CD4-positive, alpha-beta memory T cell (primary cell): ENCODE measurements at regions not wholly inside any gene's neighbourhood (a gene's known extent, or its start where the extent isn't known, plus 50 kb on each side); places are given as distances from the start of the nearest gene placed in this dataset.

ENCODE experiments used
- CTCF ChIA-PET: fragments of 350-600 bp; sonication (Branson Sonifier 250); formaldehyde crosslinking; loops from one replicate; lab custom pipeline; 2021; ENCODE audit warnings: inconsistent platforms; ENCODE audit not compliant: partially characterized antibody; lab: Charles Lee
- POLR2A ChIA-PET: fragments of 350-600 bp; sonication (Branson Sonifier 250); formaldehyde crosslinking; loops from one replicate; lab custom pipeline; 2021; ENCODE audit not compliant: partially characterized antibody; lab: Charles Lee
- DNase-seq, 5 donors: peaks; one replicate each; pipeline versions ENCODE4 v3.0.0 to v3.0.0-alpha.2; 2020 to 2022; ENCODE audit warnings: mixed read lengths in 1 of 5
- H3K27ac ChIP-seq: one replicate; pipeline ENCODE4 v1.7.0; 2013; ENCODE audit warnings: low read depth, low read length
- H3K27me3 ChIP-seq: 2 replicates; pipeline ENCODE4 v1.7.0; 2013; ENCODE audit warnings: mild to moderate bottlenecking, low read length, moderate library complexity; ENCODE audit not compliant: insufficient read depth
- H3K36me3 ChIP-seq: 2 replicates; pipeline ENCODE4 v1.7.0; 2013; ENCODE audit warnings: mild to moderate bottlenecking, low read length, moderate library complexity; ENCODE audit not compliant: insufficient read depth
- H3K4me1 ChIP-seq: 2 replicates; pipeline ENCODE4 v1.7.0; 2013; ENCODE audit warnings: mild to moderate bottlenecking, low read length, moderate library complexity; ENCODE audit not compliant: insufficient read depth
- H3K4me3 ChIP-seq, 2 donors: one replicate each; pipeline ENCODE4 v1.7.0; 2013; ENCODE audit warnings: low read length in 2 of 2, mild to moderate bottlenecking in 1 of 2
- H3K9me3 ChIP-seq, 2 donors: one replicate each; pipeline ENCODE4 v1.7.0; 2013; ENCODE audit warnings: low read length in 2 of 2, control low read depth in 1 of 2; ENCODE audit not compliant: control insufficient read depth in 1 of 2
- H3K27ac Mint-ChIP-seq, 7 donors: one replicate each; pipeline ENCODE4 v1.8.0; 2020 to 2021; ENCODE audit warnings: mixed read lengths in 7 of 7, mild to moderate bottlenecking in 6 of 7, inconsistent platforms in 3 of 7, moderate library complexity in 3 of 7
- H3K27me3 Mint-ChIP-seq, 2 donors: one replicate each; pipeline ENCODE4 v1.8.0; 2020 to 2021; ENCODE audit warnings: mixed read lengths in 2 of 2
- H3K36me3 Mint-ChIP-seq, 2 donors: one replicate each; pipeline ENCODE4 v1.8.0; 2020 to 2021; ENCODE audit warnings: mixed read lengths in 2 of 2, inconsistent platforms in 1 of 2, mild to moderate bottlenecking in 1 of 2
- H3K4me1 Mint-ChIP-seq, 4 donors: one replicate each; pipeline ENCODE4 v1.8.0; 2020 to 2021; ENCODE audit warnings: mixed read lengths in 4 of 4, mild to moderate bottlenecking in 1 of 4
- H3K4me3 Mint-ChIP-seq, 8 donors: one replicate each; pipeline ENCODE4 v1.8.0; 2020 to 2021; ENCODE audit warnings: mixed read lengths in 8 of 8, mild to moderate bottlenecking in 7 of 8, moderate library complexity in 6 of 8, inconsistent platforms in 3 of 8
- H3K9me3 Mint-ChIP-seq, 8 donors: one replicate each; pipeline ENCODE4 v1.8.0; 2020 to 2021; ENCODE audit warnings: mixed read lengths in 8 of 8, mild to moderate bottlenecking in 5 of 8, inconsistent platforms in 3 of 8, moderate library complexity in 1 of 8
- intact Hi-C: fragments of 100-400 bp; cut with micrococcal nuclease; formaldehyde crosslinking; loops from one replicate; pipeline ENCODE4 v1.15.1; 2023

- no peak for DNase-seq
- Histone ChIP-seq H3K36me3 (no peaks in the 10 kb centered on the region), H3K4me3 (no peak overlapping the region), H3K27ac (no peak overlapping the region), H3K9me3 (no peaks in the 10 kb centered on the region), H3K4me1 (no peaks in the 10 kb centered on the region), H3K27me3 (no peaks in the 10 kb centered on the region)
- Mint-ChIP-seq H3K4me1 (no peaks in the 10 kb centered on the region), H3K36me3 (no peaks in the 10 kb centered on the region), H3K27me3 (peaks cover 0 to 3% of the 10 kb centered on the region in 2 donors), H3K27ac (no peak overlapping the region), H3K9me3 (peaks cover 0 to 14% (median 8%) of the 10 kb centered on the region in 8 donors), H3K4me3 (no peak overlapping the region)
- ChIA-PET POLR2A (no interaction called here), CTCF (no interaction called here)
- intact Hi-C loops, result no loop called here
Observed at GRCh38 chr5:3348576-3349535, 246.8 kb upstream of the IRX1 start.

- Histone ChIP-seq H3K36me3 (no peaks in the 10 kb centered on the region), H3K4me3 (no peak overlapping the region), H3K4me1 (no peaks in the 10 kb centered on the region), H3K27me3 (no peaks in the 10 kb centered on the region), H3K27ac (no peak overlapping the region), H3K9me3 (no peaks in the 10 kb centered on the region)
- POLR2A ChIA-PET, result no interaction called here
- Mint-ChIP-seq H3K4me1 (no peaks in the 10 kb centered on the region), H3K27ac (no peak overlapping the region), H3K36me3 (no peaks in the 10 kb centered on the region), H3K4me3 (no peak overlapping the region), H3K27me3 (peaks cover 0 to 3% of the 10 kb centered on the region in 2 donors), H3K9me3 (peaks cover 0 to 13% (median 5%) of the 10 kb centered on the region in 8 donors)
- no peak for DNase-seq
- intact Hi-C loops, result no loop called here
- CTCF ChIA-PET, result no interaction called here
Observed at GRCh38 chr5:3347741-3348140, 247.9 kb upstream of the IRX1 start.

DNA sequence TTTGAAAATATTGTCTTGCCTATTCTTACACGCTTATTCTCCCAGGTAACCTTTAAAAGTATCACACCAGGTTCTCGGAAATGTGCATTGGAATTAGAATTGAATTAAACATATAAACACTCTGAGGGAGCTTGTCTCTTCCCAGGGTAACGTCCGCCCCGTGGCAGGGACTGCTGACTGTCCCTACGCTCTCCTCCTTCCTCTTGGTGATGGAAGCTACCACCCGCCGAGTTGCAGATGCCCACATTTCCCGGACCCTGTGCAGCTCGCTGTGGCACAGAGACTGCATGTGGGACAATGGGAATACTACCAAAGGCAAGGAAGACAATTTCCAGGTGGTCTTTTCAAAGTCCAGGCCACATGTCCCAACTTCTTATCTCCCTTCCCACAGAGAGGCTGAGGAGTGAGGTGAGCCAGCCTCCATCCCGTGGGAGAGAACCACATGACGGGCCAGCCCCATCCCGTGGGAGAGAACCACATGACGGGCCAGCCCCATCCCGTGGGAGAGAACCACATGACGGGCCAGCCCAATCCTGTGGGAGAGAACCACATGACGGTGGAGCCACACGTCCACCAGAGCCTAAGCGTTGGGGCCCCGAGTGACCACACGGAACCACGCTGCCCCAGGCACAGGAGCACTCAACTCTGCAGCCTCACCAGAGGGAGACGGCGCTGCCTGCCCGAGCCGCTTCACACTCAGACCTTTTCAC is 249.4 kb upstream of the IRX1 start:
- Mint-ChIP-seq H3K27ac (no peak overlapping the region), H3K36me3 (no peaks in the 10 kb centered on the region), H3K4me1 (no peaks in the 10 kb centered on the region), H3K27me3 (peaks cover 0 to 3% of the 10 kb centered on the region in 2 donors), H3K4me3 (no peak overlapping the region), H3K9me3 (peaks cover 3 to 12% (median 5%) of the 10 kb centered on the region in 8 donors)
- ChIA-PET POLR2A (no interaction called here), CTCF (no interaction called here)
- intact Hi-C loops, result no loop called here
- no peak overlapping the region for H3K27ac ChIP-seq
- no peaks in the 10 kb centered on the region for H3K9me3 ChIP-seq
- no peaks in the 10 kb centered on the region for H3K36me3 ChIP-seq
- H3K27me3 ChIP-seq, result no peaks in the 10 kb centered on the region
- no peak for DNase-seq
- H3K4me3 ChIP-seq, result no peak overlapping the region
- no peaks in the 10 kb centered on the region for H3K4me1 ChIP-seq

DNA sequence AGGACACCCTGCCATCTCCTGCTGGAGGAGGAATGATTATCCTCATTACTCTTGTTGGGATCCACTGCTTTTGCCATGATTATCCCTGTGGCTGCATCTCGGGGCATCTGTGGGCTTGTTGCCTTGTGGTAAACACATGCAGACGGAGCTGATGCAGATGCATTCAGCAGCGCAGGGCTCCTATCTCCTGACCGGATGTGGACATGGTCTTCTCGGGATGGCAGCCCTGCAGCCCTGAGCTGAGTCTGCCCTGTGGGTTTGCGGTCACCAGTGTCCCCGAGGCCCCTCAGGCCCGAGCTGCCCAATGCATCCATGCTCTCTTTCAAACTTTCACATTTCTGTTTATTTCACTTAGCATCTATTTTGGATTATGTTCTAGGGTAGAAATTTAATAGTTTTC is 250.4 kb upstream of the IRX1 start:
- intact Hi-C loops, result no loop called here
- Histone ChIP-seq H3K4me1 (no peaks in the 10 kb centered on the region), H3K9me3 (no peaks in the 10 kb centered on the region), H3K27me3 (no peaks in the 10 kb centered on the region), H3K36me3 (no peaks in the 10 kb centered on the region), H3K27ac (no peak overlapping the region), H3K4me3 (no peak overlapping the region)
- H3K36me3 Mint-ChIP-seq, result no peaks in the 10 kb centered on the region
- peaks cover 2 to 12% (median 6%) of the 10 kb centered on the region in 8 donors for H3K9me3 Mint-ChIP-seq
- POLR2A ChIA-PET, result no interaction called here
- H3K4me3 Mint-ChIP-seq, result no peak overlapping the region
- H3K27me3 Mint-ChIP-seq, result peaks cover 0 to 3% of the 10 kb centered on the region in 2 donors
- H3K27ac Mint-ChIP-seq, result no peak overlapping the region
- H3K4me1 Mint-ChIP-seq, result no peaks in the 10 kb centered on the region
- CTCF ChIA-PET, result no interaction called here
- no peak for DNase-seq

DNA sequence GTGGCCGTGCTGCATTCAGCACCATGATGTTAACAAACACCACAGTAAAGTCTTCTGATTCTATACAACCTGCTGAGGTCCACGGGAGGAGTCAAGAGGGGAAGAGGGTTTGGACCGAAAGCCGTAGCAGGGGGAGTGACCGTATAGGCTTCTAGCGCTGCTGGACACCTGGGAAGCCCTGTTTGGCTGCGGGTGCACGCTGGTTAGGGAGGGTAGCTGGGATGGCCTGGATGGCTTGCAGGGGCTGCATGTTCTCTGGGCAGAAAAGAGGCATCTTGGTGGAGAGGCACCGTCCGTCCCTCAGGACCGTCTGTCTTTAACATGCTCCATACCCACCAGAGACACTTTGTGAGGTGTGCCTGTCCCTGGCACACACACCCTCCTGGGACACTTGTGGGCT is 251.0 kb upstream of the IRX1 start:
- H3K9me3 Mint-ChIP-seq, result peaks cover 0 to 7% (median 4%) of the 10 kb centered on the region in 8 donors
- no peaks in the 10 kb centered on the region for H3K4me1 ChIP-seq
- POLR2A ChIA-PET, result no interaction called here
- no peaks in the 10 kb centered on the region for H3K9me3 ChIP-seq
- no peak for DNase-seq
- no peaks in the 10 kb centered on the region for H3K36me3 Mint-ChIP-seq
- intact Hi-C loops, result no loop called here
- H3K4me3 ChIP-seq, result no peak overlapping the region
- CTCF ChIA-PET, result no interaction called here
- H3K27ac ChIP-seq, result no peak overlapping the region
- H3K36me3 ChIP-seq, result no peaks in the 10 kb centered on the region
- no peak overlapping the region for H3K4me3 Mint-ChIP-seq
- H3K4me1 Mint-ChIP-seq, result no peaks in the 10 kb centered on the region
- H3K27me3 ChIP-seq, result no peaks in the 10 kb centered on the region
- H3K27me3 Mint-ChIP-seq, result no peaks in the 10 kb centered on the region
- no peak overlapping the region for H3K27ac Mint-ChIP-seq

DNA sequence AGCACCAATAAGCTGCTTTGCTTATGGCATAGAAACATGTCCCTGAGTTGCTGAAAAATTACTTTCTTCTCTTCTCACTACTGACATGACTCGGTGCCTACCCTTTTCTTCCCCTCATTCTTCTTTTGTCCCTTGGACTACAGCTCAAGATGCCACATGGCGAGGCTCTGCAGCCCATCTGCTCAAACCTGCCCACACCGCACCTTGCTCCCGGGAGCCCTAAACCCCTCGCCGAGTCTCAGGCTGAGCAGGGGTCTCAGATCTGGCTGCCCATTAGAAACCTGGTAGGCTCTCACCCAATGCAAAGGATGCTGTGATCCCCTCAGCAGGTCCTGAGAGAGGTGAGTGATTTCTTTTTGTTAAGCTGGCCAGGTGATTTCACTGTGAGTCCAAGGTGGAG is 251.7 kb upstream of the IRX1 start:
- CTCF ChIA-PET, result no interaction called here
- Histone ChIP-seq H3K27ac (no peak overlapping the region), H3K27me3 (no peaks in the 10 kb centered on the region), H3K4me1 (no peaks in the 10 kb centered on the region), H3K9me3 (no peaks in the 10 kb centered on the region), H3K4me3 (no peak overlapping the region), H3K36me3 (no peaks in the 10 kb centered on the region)
- Mint-ChIP-seq H3K9me3 (peaks cover 0 to 11% (median 6%) of the 10 kb centered on the region in 8 donors), H3K27me3 (no peaks in the 10 kb centered on the region), H3K4me1 (no peaks in the 10 kb centered on the region), H3K27ac (no peak overlapping the region), H3K36me3 (no peaks in the 10 kb centered on the region), H3K4me3 (no peak overlapping the region)
- POLR2A ChIA-PET, result no interaction called here
- intact Hi-C loops, result no loop called here
- no peak for DNase-seq

GRCh38 chr5:3343211-3343610 is 252.4 kb upstream of the IRX1 start:
- Mint-ChIP-seq H3K36me3 (no peaks in the 10 kb centered on the region), H3K4me3 (no peak overlapping the region), H3K27me3 (no peaks in the 10 kb centered on the region), H3K27ac (no peak overlapping the region), H3K9me3 (peaks cover 0 to 11% (median 6%) of the 10 kb centered on the region in 8 donors), H3K4me1 (no peaks in the 10 kb centered on the region)
- Histone ChIP-seq H3K27ac (no peak overlapping the region), H3K9me3 (no peaks in the 10 kb centered on the region), H3K4me3 (no peak overlapping the region), H3K27me3 (no peaks in the 10 kb centered on the region), H3K4me1 (no peaks in the 10 kb centered on the region), H3K36me3 (no peaks in the 10 kb centered on the region)
- intact Hi-C loops, result no loop called here
- ChIA-PET POLR2A (no interaction called here), CTCF (no interaction called here)
- no peak for DNase-seq
